ENCODE measurements at regions not wholly inside any gene's neighbourhood (a gene's known extent, or its start where the extent isn't known, plus 50 kb on each side); places are given as distances from the start of the nearest gene placed in this dataset.

GRCh38 chr4:125008676-125009075 is 296.1 kb upstream of the ANKRD50 start:
- Histone ChIP-seq H3K4me3 (replicated peaks in 1 of 4; ENCODE audit: control extremely low read depth in 1 of 4, insufficient read depth in 1 of 4, low read depth in 3 of 4, low read length in 4 of 4) (no peak overlapping the region), H3K27ac (ENCODE audit: insufficient read depth, low read length) (no peak overlapping the region), H3K9me3 (ENCODE audit: control insufficient read depth, insufficient read depth, low read depth, low read length) (no peaks in the 10 kb centered on the region), H3K9ac (ENCODE audit: insufficient read depth, low read length) (no peak overlapping the region), H2AFZ (ENCODE audit: low read length) (no peak overlapping the region), H4K20me1 (ENCODE audit: control insufficient read depth, extremely low read depth, insufficient read depth, low read length) (no peaks in the 10 kb centered on the region), H3K36me3 (ENCODE audit: control insufficient read depth, insufficient read depth, low read length) (no peaks in the 10 kb centered on the region), H3K4me1 (ENCODE audit: control insufficient read depth, extremely low read depth, insufficient read depth, low read length) (no peaks in the 10 kb centered on the region), H3K79me2 (ENCODE audit: control insufficient read depth, insufficient read depth, low read length) (no peaks in the 10 kb centered on the region), H3K27me3 (ENCODE audit: control insufficient read depth, insufficient read depth, low read length) (no peaks in the 10 kb centered on the region), H3K4me2 (ENCODE audit: extremely low read depth, insufficient read depth, low read length) (no peak overlapping the region)
- TF ChIP-seq EZH2 (IDR thresholded peaks at IDR 0.05; ENCODE audit: low read length, missing control alignments): no peak
- TF ChIP-seq, protein P1, sequence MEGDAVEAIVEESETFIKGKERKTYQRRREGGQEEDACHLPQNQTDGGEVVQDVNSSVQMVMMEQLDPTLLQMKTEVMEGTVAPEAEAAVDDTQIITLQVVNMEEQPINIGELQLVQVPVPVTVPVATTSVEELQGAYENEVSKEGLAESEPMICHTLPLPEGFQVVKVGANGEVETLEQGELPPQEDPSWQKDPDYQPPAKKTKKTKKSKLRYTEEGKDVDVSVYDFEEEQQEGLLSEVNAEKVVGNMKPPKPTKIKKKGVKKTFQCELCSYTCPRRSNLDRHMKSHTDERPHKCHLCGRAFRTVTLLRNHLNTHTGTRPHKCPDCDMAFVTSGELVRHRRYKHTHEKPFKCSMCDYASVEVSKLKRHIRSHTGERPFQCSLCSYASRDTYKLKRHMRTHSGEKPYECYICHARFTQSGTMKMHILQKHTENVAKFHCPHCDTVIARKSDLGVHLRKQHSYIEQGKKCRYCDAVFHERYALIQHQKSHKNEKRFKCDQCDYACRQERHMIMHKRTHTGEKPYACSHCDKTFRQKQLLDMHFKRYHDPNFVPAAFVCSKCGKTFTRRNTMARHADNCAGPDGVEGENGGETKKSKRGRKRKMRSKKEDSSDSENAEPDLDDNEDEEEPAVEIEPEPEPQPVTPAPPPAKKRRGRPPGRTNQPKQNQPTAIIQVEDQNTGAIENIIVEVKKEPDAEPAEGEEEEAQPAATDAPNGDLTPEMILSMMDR (conservative IDR thresholded peaks at IDR 0.05 in 1 of 2, IDR thresholded peaks at IDR 0.05 in 1 of 2; ENCODE audit: low read depth in 1 of 2, low read length in 2 of 2): no peak
- no peak for DNase-seq (ENCODE audit: low read depth in 2 of 2)

DNA sequence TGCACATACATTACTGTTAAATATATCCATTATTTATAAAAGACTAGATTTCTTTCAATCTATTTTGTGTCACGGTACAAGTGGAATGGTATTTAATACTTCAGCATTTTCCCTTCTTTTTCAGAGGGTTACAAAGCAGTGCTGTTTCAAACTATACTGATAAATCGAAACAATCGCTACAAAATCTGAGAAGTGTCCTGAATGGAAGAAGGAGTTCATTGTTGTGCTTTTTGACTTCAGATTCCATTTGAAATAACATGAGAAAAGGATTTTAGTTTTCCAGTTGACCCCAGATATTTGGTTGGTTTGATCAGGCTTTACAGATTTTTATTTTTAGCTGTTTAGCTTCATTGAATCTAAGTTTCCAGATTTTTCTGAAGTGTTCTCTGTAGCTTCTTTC is 292.1 kb upstream of the ANKRD50 start:
- Histone ChIP-seq H3K9me3 (ENCODE audit: control insufficient read depth, insufficient read depth, low read depth, low read length) (no peaks in the 10 kb centered on the region), H3K27me3 (ENCODE audit: control insufficient read depth, insufficient read depth, low read length) (no peaks in the 10 kb centered on the region), H3K4me1 (ENCODE audit: control insufficient read depth, extremely low read depth, insufficient read depth, low read length) (no peaks in the 10 kb centered on the region), H2AFZ (ENCODE audit: low read length) (no peak overlapping the region), H3K36me3 (ENCODE audit: control insufficient read depth, insufficient read depth, low read length) (no peaks in the 10 kb centered on the region), H3K79me2 (ENCODE audit: control insufficient read depth, insufficient read depth, low read length) (no peaks in the 10 kb centered on the region), H3K4me2 (ENCODE audit: extremely low read depth, insufficient read depth, low read length) (no peak overlapping the region), H4K20me1 (ENCODE audit: control insufficient read depth, extremely low read depth, insufficient read depth, low read length) (no peaks in the 10 kb centered on the region), H3K9ac (ENCODE audit: insufficient read depth, low read length) (no peak overlapping the region), H3K4me3 (replicated peaks in 1 of 4; ENCODE audit: control extremely low read depth in 1 of 4, insufficient read depth in 1 of 4, low read depth in 3 of 4, low read length in 4 of 4) (no peak overlapping the region), H3K27ac (ENCODE audit: insufficient read depth, low read length) (no peak overlapping the region)
- DNase-seq (ENCODE audit: low read depth in 2 of 2): no peak
- no peak for TF ChIP-seq EZH2 (IDR thresholded peaks at IDR 0.05; ENCODE audit: low read length, missing control alignments)
- TF ChIP-seq, protein P1 (conservative IDR thresholded peaks at IDR 0.05 in 1 of 2, IDR thresholded peaks at IDR 0.05 in 1 of 2; ENCODE audit: low read depth in 1 of 2, low read length in 2 of 2): no peak

DNA sequence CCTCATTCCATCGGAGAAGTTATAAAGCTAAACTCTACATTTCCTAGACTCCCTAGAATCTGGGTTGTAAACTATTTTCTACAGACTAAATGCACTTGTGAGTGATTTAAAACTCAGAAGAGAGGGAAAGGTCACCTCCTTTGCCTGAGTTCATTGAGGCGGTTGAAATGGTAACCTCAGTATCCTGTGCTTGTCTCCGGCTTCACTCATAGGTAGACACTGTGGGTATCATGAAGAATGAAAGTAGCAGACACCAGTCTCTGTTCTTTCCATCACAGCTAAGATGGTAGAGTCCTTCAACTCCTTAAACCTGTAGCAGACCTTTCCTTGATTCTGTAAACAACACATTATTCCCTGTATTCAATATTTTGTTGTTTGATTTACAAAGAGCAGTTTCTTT is 291.3 kb upstream of the ANKRD50 start:
- H3K79me2 ChIP-seq (ENCODE audit: control insufficient read depth, insufficient read depth, low read length): no peaks in the 10 kb centered on the region
- no peaks in the 10 kb centered on the region for H3K36me3 ChIP-seq (ENCODE audit: control insufficient read depth, insufficient read depth, low read length)
- DNase-seq (ENCODE audit: low read depth in 2 of 2): no peak
- H3K4me3 ChIP-seq (replicated peaks in 1 of 4; ENCODE audit: control extremely low read depth in 1 of 4, insufficient read depth in 1 of 4, low read depth in 3 of 4, low read length in 4 of 4): no peak overlapping the region
- no peak overlapping the region for H3K9ac ChIP-seq (ENCODE audit: insufficient read depth, low read length)
- TF ChIP-seq EZH2 (IDR thresholded peaks at IDR 0.05; ENCODE audit: low read length, missing control alignments): no peak
- TF ChIP-seq, protein P1 (conservative IDR thresholded peaks at IDR 0.05 in 1 of 2, IDR thresholded peaks at IDR 0.05 in 1 of 2; ENCODE audit: low read depth in 1 of 2, low read length in 2 of 2): no peak
- no peaks in the 10 kb centered on the region for H3K4me1 ChIP-seq (ENCODE audit: control insufficient read depth, extremely low read depth, insufficient read depth, low read length)
- no peak overlapping the region for H3K27ac ChIP-seq (ENCODE audit: insufficient read depth, low read length)
- no peaks in the 10 kb centered on the region for H4K20me1 ChIP-seq (ENCODE audit: control insufficient read depth, extremely low read depth, insufficient read depth, low read length)
- no peak overlapping the region for H2AFZ ChIP-seq (ENCODE audit: low read length)
- H3K9me3 ChIP-seq (ENCODE audit: control insufficient read depth, insufficient read depth, low read depth, low read length): no peaks in the 10 kb centered on the region
- no peak overlapping the region for H3K4me2 ChIP-seq (ENCODE audit: extremely low read depth, insufficient read depth, low read length)
- no peaks in the 10 kb centered on the region for H3K27me3 ChIP-seq (ENCODE audit: control insufficient read depth, insufficient read depth, low read length)

Measured in fibroblast of lung (primary cell).